ENCODE measurements at regions not wholly inside any gene's neighbourhood (a gene's known extent, or its start where the extent isn't known, plus 50 kb on each side); places are given as distances from the start of the nearest gene placed in this dataset.

- Histone ChIP-seq H3K4me1 (no peaks in the 10 kb centered on the region), H3K9me3 (replicated peaks) (peaks cover 8% of the 10 kb centered on the region), H3K36me3 (no peaks in the 10 kb centered on the region), H3K27ac (replicated peaks) (no peak overlapping the region), H3K4me3 (no peak overlapping the region), H3K27me3 (ENCODE audit: low read depth) (no peaks in the 10 kb centered on the region)
- no peak for TF ChIP-seq CTCF (IDR thresholded peaks at IDR 0.05; ENCODE audit: borderline replicate concordance)
- intact Hi-C loops (cut with micrococcal nuclease), result no loop called here
- no peak for DNase-seq
Measured at GRCh38 chr4:132564920-132565319, 584.2 kb upstream of the PCDH10 start.

GRCh38 chr4:132565542-132565941 is 583.6 kb upstream of the PCDH10 start:
- no peak for DNase-seq
- H3K27ac ChIP-seq (replicated peaks), result no peak overlapping the region
- no peaks in the 10 kb centered on the region for H3K36me3 ChIP-seq
- intact Hi-C loops (cut with micrococcal nuclease), result no loop called here
- peaks cover 8% of the 10 kb centered on the region for H3K9me3 ChIP-seq (replicated peaks)
- TF ChIP-seq CTCF (IDR thresholded peaks at IDR 0.05; ENCODE audit: borderline replicate concordance), result no peak
- H3K4me1 ChIP-seq, result no peaks in the 10 kb centered on the region
- H3K4me3 ChIP-seq, result no peak overlapping the region
- no peaks in the 10 kb centered on the region for H3K27me3 ChIP-seq (ENCODE audit: low read depth)

- Histone ChIP-seq H3K36me3 (no peaks in the 10 kb centered on the region), H3K4me3 (no peak overlapping the region), H3K27me3 (ENCODE audit: low read depth) (no peaks in the 10 kb centered on the region), H3K9me3 (replicated peaks) (peaks cover 7% of the 10 kb centered on the region), H3K27ac (replicated peaks) (no peak overlapping the region), H3K4me1 (no peaks in the 10 kb centered on the region)
- intact Hi-C loops (cut with micrococcal nuclease), result no loop called here
- no peak for TF ChIP-seq CTCF (IDR thresholded peaks at IDR 0.05; ENCODE audit: borderline replicate concordance)
- no peak for DNase-seq
Measured at GRCh38 chr4:132572210-132572609, 576.9 kb upstream of the PCDH10 start.

- Histone ChIP-seq H3K36me3 (no peaks in the 10 kb centered on the region), H3K27ac (replicated peaks) (no peak overlapping the region), H3K9me3 (replicated peaks) (peaks cover 10% of the 10 kb centered on the region), H3K4me1 (no peaks in the 10 kb centered on the region), H3K27me3 (ENCODE audit: low read depth) (no peaks in the 10 kb centered on the region), H3K4me3 (no peak overlapping the region)
- intact Hi-C loops (cut with micrococcal nuclease), result no loop called here
- DNase-seq, result no peak
- no peak for TF ChIP-seq CTCF (IDR thresholded peaks at IDR 0.05; ENCODE audit: borderline replicate concordance)
Measured at GRCh38 chr4:132587626-132588025, 561.5 kb upstream of the PCDH10 start.

- DNase-seq, result no peak
- no peaks in the 10 kb centered on the region for H3K9me3 ChIP-seq (replicated peaks)
- TF ChIP-seq CTCF (IDR thresholded peaks at IDR 0.05; ENCODE audit: borderline replicate concordance), result no peak
- H3K4me1 ChIP-seq, result no peaks in the 10 kb centered on the region
- H3K27ac ChIP-seq (replicated peaks), result no peak overlapping the region
- no peaks in the 10 kb centered on the region for H3K36me3 ChIP-seq
- no peak overlapping the region for H3K4me3 ChIP-seq
- no peaks in the 10 kb centered on the region for H3K27me3 ChIP-seq (ENCODE audit: low read depth)
- intact Hi-C loops (cut with micrococcal nuclease), result no loop called here
Measured at GRCh38 chr4:132592340-132592739, 556.8 kb upstream of the PCDH10 start.

GRCh38 chr4:132592850-132593249 is 556.2 kb upstream of the PCDH10 start:
- no peaks in the 10 kb centered on the region for H3K27me3 ChIP-seq (ENCODE audit: low read depth)
- DNase-seq, result no peak
- no peak for TF ChIP-seq CTCF (IDR thresholded peaks at IDR 0.05; ENCODE audit: borderline replicate concordance)
- no peaks in the 10 kb centered on the region for H3K4me1 ChIP-seq
- intact Hi-C loops (cut with micrococcal nuclease), result no loop called here
- H3K4me3 ChIP-seq, result no peak overlapping the region
- H3K36me3 ChIP-seq, result no peaks in the 10 kb centered on the region
- H3K9me3 ChIP-seq (replicated peaks), result no peaks in the 10 kb centered on the region
- H3K27ac ChIP-seq (replicated peaks), result no peak overlapping the region

Measured in left ventricle myocardium inferior (tissue), 1 donor.